GM21447 (cell line): ENCODE measurements at regions not wholly inside any gene's neighbourhood (a gene's known extent, or its start where the extent isn't known, plus 50 kb on each side); places are given as distances from the start of the nearest gene placed in this dataset.

Experiments
- ATAC-seq: cut with Tn5 transposase; IDR thresholded peaks from one replicate; pipeline ENCODE4 v1.9.1; 2021; ENCODE audit not compliant: unreplicated experiment

DNA sequence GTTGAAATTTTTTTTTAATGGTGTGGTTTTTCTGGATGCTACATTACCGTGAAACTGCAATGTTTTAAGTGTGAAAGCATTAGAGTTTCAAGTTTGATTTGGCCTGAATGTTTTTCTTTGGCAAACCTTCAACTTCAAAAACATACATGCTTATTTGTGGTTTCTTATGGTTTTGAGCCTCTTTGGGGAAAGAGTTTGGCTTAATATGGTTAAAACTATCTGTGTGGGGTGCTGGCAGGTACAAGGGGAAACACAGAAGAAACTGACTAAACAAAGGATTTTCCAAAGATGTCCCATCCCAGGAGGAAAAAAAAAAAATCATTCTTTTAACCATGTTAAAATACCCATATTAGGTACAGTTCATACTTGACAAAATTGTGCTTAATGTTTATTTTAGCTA lies 121.1 kb downstream of the HGF start:
- no peak for ATAC-seq

GRCh38 chr7:81645435-81645834 lies 124.4 kb downstream of the HGF start:
- ATAC-seq = no peak

DNA sequence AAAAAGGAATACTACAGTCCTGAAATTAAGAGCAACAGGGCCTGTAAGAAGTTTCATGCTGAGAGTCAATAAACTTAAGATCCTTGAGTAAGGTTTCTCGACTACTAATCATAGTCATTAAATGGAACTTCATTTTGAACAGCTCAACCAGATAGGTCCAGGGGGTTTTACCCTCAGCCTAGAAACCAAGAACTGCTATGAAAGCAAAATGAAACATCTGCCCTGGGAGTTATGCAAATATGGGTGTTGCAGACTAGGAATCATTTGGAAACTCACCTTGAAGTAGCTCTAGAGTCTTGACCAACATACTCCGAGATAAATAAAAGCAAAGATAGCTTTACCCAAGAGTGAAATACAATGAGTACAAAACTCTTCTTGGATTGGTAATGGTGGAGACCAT lies 128.0 kb downstream of the HGF start:
- no peak for ATAC-seq

DNA sequence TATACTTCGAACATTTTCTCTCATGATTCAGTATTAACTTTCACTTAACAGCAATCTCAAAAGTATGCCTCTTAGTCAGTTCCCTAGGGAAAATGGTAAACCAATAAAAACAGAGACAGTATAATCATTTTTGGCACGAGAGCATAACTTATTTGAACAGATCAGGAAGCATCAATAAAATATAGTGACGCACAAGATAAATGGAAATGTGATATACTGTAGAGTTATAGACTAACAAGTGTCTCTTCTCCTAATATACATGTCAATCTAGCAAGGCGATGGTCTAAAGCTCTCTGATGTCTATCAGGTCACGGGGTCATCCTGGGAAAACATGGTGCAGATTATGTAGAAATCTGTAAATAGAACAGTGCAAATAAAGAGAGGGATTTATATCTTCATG lies 131.6 kb downstream of the HGF start:
- ATAC-seq = no peak

GRCh38 chr7:81637534-81637933 lies 132.3 kb downstream of the HGF start:
- ATAC-seq = no peak

DNA sequence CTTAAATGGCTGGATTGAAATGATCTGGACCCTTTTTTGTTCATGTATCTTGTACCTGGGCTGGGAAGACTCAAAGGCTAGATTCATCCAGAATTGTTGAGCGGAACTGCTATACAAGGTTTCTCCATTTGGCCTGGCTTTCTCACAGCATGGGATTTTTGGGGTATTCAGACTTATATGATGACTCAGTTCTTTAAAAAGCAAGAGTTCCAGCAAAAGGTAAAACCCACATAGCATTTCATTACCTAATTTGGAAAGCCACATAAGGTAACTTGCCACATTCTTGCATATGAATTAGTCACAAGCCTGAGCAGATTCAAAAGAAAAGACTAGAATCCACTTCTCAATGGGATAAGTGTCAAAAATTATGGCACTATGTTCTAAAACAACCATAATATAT lies 137.4 kb downstream of the HGF start:
- no peak for ATAC-seq

GRCh38 chr7:81630600-81630999 lies 139.2 kb downstream of the HGF start:
- no peak for ATAC-seq

GRCh38 chr7:81629702-81630101 lies 140.1 kb downstream of the HGF start:
- ATAC-seq = no peak

GRCh38 chr7:81628951-81629350 lies 140.9 kb downstream of the HGF start:
- no peak for ATAC-seq

- ATAC-seq = no peak
These were observed 142.1 kb downstream of the HGF start for GRCh38 chr7:81627536-81628287.

DNA sequence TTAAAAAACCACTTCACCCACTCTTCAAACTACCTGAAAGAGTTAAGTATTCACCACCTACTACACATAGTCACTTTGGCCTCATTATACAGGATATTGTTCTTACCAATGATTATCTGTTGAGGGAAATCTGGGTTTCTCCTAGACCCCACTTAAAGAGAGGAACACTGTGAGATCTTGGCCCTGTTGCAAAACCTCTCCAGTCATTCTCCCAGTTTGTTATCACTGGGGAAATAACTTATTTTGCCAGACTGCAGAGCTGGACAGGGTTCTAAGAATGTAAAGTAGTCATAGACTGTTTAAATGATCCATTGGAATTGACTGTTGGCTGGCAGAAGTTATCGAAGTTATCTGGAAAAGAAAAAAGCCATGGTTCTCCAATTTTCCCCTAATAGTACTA lies 143.8 kb downstream of the HGF start:
- no peak for ATAC-seq

- no peak for ATAC-seq
These were observed 144.9 kb downstream of the HGF start for GRCh38 chr7:81624650-81625631.

DNA sequence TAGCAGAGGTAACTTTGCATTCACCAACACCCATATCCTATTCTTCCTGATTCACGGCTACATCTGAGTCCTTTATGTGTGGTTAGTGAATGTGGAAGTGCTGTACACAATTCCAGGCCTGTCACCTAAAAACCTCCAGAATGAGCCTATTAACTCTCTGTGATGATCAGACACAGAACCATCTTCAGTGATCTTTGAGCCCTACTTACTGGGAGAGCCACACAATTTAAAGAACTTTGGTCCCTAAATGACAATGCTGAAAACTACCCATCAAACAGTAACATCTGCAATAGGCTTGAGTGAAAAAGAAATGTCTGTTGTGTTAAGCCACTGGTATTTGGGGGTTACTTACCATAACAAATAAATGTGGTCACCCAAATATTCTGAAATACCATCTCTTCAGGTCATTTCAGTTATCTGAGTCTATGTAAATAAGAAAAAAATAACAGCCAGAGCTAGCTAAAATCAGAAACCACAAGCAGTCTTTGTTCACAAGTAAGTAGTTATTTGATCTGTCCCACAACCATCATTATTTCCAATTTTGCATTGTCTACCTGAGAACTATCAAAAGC lies 145.7 kb downstream of the HGF start:
- no peak for ATAC-seq

GRCh38 chr7:81623251-81623855 lies 146.5 kb downstream of the HGF start:
- no peak for ATAC-seq

DNA sequence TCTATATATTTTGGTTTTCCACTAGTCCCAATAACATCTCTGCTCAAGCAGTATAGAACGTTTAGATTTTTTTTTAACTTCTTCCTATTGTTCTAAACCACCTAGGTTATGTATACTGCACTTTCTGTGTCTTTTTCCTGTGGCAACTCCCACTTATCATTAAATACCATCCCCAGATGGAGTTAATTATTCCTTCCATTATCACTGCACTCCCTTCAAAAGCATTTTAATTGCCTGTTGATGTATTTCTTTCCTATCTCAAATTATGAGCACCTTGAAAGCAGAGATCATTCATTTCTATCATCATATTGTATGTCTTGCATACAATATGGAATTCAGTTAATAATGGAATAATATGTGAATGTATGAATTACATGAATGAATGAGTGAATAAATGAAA lies 148.0 kb downstream of the HGF start:
- ATAC-seq = no peak

GRCh38 chr7:81618396-81619014 lies 151.3 kb downstream of the HGF start:
- no peak for ATAC-seq

GRCh38 chr7:81616951-81617350 lies 152.9 kb downstream of the HGF start:
- ATAC-seq = no peak

- ATAC-seq = no peak
These were observed 158.0 kb downstream of the HGF start for GRCh38 chr7:81611805-81612204.

GRCh38 chr7:81611040-81611439 lies 158.8 kb downstream of the HGF start:
- ATAC-seq = no peak

- ATAC-seq = no peak
These were observed 161.0 kb downstream of the HGF start for GRCh38 chr7:81608748-81609382.
